ENCODE measurements at regions not wholly inside any gene's neighbourhood (a gene's known extent, or its start where the extent isn't known, plus 50 kb on each side); places are given as distances from the start of the nearest gene placed in this dataset.

DNA sequence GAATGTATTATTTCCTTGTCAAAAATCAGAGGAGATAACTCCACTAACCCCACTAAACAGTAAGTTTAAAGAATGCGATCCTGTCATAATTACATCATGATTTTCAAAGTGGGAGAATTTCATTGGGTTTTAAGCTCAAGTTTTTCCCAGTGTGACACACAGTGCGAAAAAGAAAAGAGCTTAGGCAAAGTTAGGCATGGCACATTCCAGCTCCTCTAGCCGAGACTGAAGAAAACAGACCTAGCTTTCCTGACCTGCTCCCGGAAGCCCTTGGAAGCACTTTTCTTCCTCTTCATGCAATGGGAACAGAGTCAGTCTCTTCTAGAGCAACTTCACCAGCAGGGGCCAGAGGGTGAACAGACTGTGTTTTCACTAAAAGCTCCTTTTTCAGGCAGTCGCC lies 76.6 kb upstream of the AKIP1 start:
- TF ChIP-seq EP300 (IDR thresholded peaks at IDR 0.05; ENCODE audit: borderline replicate concordance in 1 of 2, low read depth in 1 of 2, low read length in 1 of 2) (no peak), CHD2 (IDR thresholded peaks at IDR 0.05; ENCODE audit: low read length, partially characterized antibody) (no peak), RAD21 (IDR thresholded peaks at IDR 0.05; ENCODE audit: low read length) (no peak), JUND (IDR thresholded peaks at IDR 0.05) (no peak), FOSL2 (IDR thresholded peaks at IDR 0.05; ENCODE audit: borderline replicate concordance, low read depth) (no peak), POLR2AphosphoS5 (IDR thresholded peaks at IDR 0.05; ENCODE audit: low read depth, low read length) (no peak), NRF1 (IDR thresholded peaks at IDR 0.05; ENCODE audit: low read depth, low read length) (no peak), MEF2A (IDR thresholded peaks at IDR 0.05; ENCODE audit: borderline replicate concordance, low read depth) (no peak)
- TF ChIP-seq, protein P1, sequence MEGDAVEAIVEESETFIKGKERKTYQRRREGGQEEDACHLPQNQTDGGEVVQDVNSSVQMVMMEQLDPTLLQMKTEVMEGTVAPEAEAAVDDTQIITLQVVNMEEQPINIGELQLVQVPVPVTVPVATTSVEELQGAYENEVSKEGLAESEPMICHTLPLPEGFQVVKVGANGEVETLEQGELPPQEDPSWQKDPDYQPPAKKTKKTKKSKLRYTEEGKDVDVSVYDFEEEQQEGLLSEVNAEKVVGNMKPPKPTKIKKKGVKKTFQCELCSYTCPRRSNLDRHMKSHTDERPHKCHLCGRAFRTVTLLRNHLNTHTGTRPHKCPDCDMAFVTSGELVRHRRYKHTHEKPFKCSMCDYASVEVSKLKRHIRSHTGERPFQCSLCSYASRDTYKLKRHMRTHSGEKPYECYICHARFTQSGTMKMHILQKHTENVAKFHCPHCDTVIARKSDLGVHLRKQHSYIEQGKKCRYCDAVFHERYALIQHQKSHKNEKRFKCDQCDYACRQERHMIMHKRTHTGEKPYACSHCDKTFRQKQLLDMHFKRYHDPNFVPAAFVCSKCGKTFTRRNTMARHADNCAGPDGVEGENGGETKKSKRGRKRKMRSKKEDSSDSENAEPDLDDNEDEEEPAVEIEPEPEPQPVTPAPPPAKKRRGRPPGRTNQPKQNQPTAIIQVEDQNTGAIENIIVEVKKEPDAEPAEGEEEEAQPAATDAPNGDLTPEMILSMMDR (IDR thresholded peaks at IDR 0.05): no peak
- TF ChIP-seq, protein P2, sequence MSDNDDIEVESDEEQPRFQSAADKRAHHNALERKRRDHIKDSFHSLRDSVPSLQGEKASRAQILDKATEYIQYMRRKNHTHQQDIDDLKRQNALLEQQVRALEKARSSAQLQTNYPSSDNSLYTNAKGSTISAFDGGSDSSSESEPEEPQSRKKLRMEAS (IDR thresholded peaks at IDR 0.05; ENCODE audit: low read depth): no peak
